Testis (tissue), 2 donors: ENCODE measurements at regions not wholly inside any gene's neighbourhood (a gene's known extent, or its start where the extent isn't known, plus 50 kb on each side); places are given as distances from the start of the nearest gene placed in this dataset.

Experiments used
- POLR2A ChIP-seq: fragments of 450-650 bp; IDR thresholded peaks from one replicate; pipeline ENCODE4 v1.6.1; 2017; ENCODE audit warnings: antibody characterized with exemption, mild to moderate bottlenecking, moderate library complexity
- TF ChIP-seq, protein P1 (sequence below), 3 experiments: fragments of 450-650 bp in 2 of 3; fragments of 200-600 bp in 1 of 3; sonication (generic) in 1 of 3; IDR thresholded peaks; one replicate each; pipeline ENCODE4 v1.5.1; 2016 to 2019; ENCODE audit warnings: antibody characterized with exemption in 3 of 3, mild to moderate bottlenecking in 2 of 3, moderate library complexity in 1 of 3

DNA sequence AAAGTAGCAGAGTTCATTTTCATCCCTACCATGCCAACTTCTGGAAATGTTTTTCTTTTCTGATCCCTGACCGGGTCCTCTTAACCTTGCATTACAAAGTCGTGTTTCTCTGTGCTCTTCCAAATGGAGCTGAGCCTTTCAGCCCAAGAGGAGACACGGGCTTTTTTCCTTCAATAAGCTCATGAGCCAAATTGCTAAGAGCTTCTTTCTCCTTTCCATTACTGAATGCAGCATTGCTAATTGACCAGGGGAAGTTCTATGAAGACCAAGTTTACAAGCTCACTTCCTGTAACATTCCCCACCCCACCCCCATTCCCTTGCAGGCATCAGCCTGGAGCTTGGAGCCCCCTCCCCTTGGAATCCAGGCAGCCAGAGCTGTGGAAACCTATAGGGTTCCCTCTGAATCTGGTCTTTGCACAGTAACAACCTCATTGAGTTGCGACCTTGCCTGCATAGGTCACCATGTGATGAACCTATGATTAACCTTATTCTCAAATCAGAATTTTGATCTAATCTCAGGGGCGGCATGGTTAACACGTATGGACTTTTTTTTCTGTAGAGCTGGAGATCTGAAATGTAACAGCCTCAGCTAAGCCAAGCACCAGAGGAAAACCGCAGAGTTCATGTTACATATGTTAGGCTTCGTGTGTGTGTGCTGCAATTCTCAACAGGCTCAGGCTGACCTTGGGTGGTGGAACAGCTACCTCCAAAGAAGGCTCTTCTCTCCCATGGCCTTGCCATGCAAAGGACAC is 395.7 kb upstream of the ZNF462 start:
- TF ChIP-seq, protein P1, sequence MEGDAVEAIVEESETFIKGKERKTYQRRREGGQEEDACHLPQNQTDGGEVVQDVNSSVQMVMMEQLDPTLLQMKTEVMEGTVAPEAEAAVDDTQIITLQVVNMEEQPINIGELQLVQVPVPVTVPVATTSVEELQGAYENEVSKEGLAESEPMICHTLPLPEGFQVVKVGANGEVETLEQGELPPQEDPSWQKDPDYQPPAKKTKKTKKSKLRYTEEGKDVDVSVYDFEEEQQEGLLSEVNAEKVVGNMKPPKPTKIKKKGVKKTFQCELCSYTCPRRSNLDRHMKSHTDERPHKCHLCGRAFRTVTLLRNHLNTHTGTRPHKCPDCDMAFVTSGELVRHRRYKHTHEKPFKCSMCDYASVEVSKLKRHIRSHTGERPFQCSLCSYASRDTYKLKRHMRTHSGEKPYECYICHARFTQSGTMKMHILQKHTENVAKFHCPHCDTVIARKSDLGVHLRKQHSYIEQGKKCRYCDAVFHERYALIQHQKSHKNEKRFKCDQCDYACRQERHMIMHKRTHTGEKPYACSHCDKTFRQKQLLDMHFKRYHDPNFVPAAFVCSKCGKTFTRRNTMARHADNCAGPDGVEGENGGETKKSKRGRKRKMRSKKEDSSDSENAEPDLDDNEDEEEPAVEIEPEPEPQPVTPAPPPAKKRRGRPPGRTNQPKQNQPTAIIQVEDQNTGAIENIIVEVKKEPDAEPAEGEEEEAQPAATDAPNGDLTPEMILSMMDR (IDR thresholded peaks at IDR 0.05): no peak
- no peak for TF ChIP-seq POLR2A
